ENCODE measurements at regions not wholly inside any gene's neighbourhood (a gene's known extent, or its start where the extent isn't known, plus 50 kb on each side); places are given as distances from the start of the nearest gene placed in this dataset.

DNA sequence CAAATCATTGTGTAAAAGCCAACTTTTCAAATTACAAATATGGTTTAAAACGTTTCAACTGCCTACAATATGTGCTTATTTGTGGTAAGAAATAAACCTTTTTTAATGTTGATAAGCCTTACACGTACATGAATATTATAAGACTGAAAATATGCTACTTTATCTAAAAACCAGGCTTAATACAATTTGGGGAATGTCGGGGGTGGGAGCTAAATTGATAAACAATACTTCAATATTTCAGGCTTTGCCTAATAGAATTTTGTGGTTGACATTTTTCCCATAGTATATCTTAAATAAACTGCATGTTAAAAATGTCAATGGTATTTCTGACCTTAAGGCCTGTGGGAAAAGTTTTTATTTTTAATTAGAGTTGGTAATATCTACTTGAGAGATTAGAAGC lies 69.8 kb upstream of the SLIT2 start:
- TF ChIP-seq, protein P1, sequence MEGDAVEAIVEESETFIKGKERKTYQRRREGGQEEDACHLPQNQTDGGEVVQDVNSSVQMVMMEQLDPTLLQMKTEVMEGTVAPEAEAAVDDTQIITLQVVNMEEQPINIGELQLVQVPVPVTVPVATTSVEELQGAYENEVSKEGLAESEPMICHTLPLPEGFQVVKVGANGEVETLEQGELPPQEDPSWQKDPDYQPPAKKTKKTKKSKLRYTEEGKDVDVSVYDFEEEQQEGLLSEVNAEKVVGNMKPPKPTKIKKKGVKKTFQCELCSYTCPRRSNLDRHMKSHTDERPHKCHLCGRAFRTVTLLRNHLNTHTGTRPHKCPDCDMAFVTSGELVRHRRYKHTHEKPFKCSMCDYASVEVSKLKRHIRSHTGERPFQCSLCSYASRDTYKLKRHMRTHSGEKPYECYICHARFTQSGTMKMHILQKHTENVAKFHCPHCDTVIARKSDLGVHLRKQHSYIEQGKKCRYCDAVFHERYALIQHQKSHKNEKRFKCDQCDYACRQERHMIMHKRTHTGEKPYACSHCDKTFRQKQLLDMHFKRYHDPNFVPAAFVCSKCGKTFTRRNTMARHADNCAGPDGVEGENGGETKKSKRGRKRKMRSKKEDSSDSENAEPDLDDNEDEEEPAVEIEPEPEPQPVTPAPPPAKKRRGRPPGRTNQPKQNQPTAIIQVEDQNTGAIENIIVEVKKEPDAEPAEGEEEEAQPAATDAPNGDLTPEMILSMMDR (IDR thresholded peaks at IDR 0.05; ENCODE audit: control insufficient read depth, insufficient read depth, low read depth, low read length, missing control alignments) = no peak
- no peak overlapping the region for H3K4me3 ChIP-seq (ENCODE audit: control insufficient read depth, low read depth, low read length)
- no peak for DNase-seq (ENCODE audit: low read depth)

- no peak for DNase-seq (ENCODE audit: low read depth)
- TF ChIP-seq, protein P1 (IDR thresholded peaks at IDR 0.05; ENCODE audit: control insufficient read depth, insufficient read depth, low read depth, low read length, missing control alignments) = no peak
- no peak overlapping the region for H3K4me3 ChIP-seq (ENCODE audit: control insufficient read depth, low read depth, low read length)
These were observed 71.2 kb upstream of the SLIT2 start for GRCh38 chr4:20180509-20180908.

DNA sequence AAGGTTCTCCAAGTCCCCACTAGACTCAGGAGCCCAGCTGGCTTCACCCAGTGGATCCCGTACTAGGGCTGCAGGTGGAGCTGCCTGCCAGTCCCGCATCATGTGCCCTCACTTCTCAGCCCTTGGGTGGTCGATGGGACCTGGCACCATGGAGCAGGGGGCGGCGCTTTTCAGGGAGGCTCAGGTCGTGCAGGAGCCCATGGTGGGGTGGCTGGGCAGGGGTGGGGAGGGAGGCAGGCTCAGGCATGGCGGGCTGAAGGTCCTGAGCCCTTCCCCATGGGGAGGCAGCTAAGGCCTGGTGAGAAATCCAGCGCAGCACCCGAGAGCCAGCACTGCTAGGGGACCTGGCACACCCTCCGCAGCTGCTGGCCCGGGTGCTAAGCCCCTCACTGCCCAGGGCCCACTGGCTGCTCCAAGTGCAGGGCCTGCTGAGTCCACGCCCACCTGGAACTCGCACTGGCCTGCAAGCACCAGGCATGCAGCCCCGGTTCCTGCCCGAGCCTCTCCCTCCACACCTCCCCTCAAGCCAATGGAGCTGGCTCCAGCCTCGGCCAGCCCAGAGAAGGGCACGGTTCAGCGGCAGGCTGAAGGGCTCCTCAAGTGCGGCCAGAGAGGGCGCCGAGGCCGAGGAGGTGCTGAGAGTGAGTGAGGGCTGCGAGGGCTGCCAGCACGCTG lies 72.7 kb upstream of the SLIT2 start:
- H3K4me3 ChIP-seq (ENCODE audit: control insufficient read depth, low read depth, low read length) = no peak overlapping the region
- no peak for DNase-seq (ENCODE audit: low read depth)
- TF ChIP-seq, protein P1 (IDR thresholded peaks at IDR 0.05; ENCODE audit: control insufficient read depth, insufficient read depth, low read depth, low read length, missing control alignments) = no peak

DNA sequence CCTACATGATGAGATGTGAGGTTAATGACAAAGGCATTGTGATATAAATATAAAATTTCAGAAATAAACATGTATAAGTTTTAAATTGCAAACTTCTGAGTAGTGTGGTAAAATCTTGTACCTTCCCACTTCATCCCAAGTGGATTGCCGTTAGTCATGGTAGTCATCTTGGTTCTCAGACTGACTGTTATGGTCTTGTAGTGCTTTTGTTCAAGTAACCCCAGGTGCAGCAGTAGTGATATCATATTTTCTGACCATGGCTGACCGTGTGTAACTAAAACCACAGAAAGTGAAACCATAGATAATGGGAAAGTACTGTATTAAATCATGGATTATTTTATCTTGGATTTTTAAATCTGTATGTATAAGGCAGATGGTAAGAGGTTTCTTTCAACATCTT lies 74.8 kb upstream of the SLIT2 start:
- DNase-seq (ENCODE audit: low read depth) = no peak
- no peak overlapping the region for H3K4me3 ChIP-seq (ENCODE audit: control insufficient read depth, low read depth, low read length)
- TF ChIP-seq, protein P1 (IDR thresholded peaks at IDR 0.05; ENCODE audit: control insufficient read depth, insufficient read depth, low read depth, low read length, missing control alignments) = no peak

DNA sequence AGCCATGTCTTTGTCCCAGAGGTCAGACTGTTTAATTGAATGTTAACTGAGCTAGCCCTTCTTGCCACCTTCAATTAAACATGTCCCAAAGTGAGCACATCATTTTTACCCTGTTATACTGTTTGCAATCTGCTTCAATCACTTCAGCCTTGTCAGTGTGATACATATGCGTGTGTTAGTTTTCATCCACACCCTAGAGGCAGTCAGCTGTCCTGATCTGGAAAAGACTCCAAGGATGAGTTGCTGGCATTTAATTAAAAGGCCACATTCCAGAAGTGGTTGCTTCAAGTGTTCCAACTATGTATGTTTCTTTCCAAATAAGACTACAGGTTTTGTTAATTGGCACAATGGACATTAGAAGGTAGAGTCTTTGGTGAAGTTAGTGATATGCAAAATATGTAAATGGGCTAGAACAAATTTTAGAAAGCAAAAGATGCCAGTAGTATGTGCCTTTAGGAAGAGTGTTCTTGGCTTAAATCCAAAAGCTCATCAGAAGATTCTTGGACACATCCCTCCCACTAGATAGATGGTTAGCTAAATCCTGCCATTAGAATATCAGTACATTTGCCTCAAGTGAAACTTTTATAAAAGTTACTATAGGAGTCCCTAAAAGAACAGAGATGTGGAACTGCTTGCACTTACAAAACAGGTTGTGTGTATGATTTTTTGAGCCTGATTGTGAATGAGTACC lies 79.5 kb upstream of the SLIT2 start:
- no peak for DNase-seq (ENCODE audit: low read depth)
- no peak overlapping the region for H3K4me3 ChIP-seq (ENCODE audit: control insufficient read depth, low read depth, low read length)
- TF ChIP-seq, protein P1 (IDR thresholded peaks at IDR 0.05; ENCODE audit: control insufficient read depth, insufficient read depth, low read depth, low read length, missing control alignments) = no peak

DNA sequence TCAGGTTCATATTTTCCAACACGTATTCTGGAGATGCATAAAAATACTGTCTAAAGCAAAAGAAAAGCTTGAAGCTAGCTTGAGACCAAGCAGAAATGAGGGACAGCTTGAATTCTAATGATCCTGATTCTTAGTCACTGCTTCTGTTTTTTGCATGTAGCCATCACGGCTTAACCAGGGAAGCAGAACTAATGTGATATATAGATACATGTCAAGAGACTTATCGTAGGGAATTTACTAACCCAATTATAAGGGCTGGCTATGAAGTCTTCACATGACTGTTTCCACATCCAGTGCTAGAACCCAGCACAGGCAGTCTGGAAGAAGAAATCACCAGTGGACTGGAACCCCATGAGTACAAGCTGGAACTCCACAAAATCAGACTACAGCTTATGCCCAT lies 85.2 kb upstream of the SLIT2 start:
- TF ChIP-seq, protein P1 (IDR thresholded peaks at IDR 0.05; ENCODE audit: control insufficient read depth, insufficient read depth, low read depth, low read length, missing control alignments) = no peak
- no peak for DNase-seq (ENCODE audit: low read depth)
- no peak overlapping the region for H3K4me3 ChIP-seq (ENCODE audit: control insufficient read depth, low read depth, low read length)
